ENCODE measurements at regions not wholly inside any gene's neighbourhood (a gene's known extent, or its start where the extent isn't known, plus 50 kb on each side); places are given as distances from the start of the nearest gene placed in this dataset.

DNA sequence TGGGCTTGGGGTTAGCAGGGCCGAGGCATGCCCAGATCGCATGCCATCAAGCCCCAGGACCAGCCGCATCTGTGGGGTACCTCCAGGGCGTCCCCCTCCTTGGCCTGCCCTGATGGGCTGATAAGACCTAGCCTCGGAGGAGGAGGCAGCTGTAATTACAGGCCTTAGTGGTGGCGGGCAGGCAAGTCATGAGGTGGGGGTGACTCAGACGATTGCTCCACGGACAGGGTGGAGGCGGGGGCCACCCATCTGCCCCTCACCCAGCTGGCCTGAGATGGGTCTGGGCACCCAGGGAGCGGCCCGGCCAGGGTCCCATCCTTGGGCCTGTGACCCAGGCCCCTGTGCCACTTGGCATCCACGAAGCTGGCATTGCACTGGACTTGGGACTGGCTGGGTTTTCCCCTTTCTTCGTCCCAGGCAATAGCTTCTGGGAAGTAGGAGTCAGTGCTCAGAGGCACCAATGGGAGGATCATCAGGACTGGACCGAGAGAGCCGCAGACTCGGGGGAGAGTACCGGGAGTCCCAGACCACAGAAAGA lies 57.5 kb downstream of the CEBPB start:
- TF ChIP-seq, protein P1, sequence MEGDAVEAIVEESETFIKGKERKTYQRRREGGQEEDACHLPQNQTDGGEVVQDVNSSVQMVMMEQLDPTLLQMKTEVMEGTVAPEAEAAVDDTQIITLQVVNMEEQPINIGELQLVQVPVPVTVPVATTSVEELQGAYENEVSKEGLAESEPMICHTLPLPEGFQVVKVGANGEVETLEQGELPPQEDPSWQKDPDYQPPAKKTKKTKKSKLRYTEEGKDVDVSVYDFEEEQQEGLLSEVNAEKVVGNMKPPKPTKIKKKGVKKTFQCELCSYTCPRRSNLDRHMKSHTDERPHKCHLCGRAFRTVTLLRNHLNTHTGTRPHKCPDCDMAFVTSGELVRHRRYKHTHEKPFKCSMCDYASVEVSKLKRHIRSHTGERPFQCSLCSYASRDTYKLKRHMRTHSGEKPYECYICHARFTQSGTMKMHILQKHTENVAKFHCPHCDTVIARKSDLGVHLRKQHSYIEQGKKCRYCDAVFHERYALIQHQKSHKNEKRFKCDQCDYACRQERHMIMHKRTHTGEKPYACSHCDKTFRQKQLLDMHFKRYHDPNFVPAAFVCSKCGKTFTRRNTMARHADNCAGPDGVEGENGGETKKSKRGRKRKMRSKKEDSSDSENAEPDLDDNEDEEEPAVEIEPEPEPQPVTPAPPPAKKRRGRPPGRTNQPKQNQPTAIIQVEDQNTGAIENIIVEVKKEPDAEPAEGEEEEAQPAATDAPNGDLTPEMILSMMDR (IDR thresholded peaks at IDR 0.05) = no peak
- TF ChIP-seq POLR2A (IDR thresholded peaks at IDR 0.05) = no peak

Data from adrenal gland (tissue), 5 donors.